Thyroid gland (tissue), 4 donors: ENCODE measurements at regions not wholly inside any gene's neighbourhood (a gene's known extent, or its start where the extent isn't known, plus 50 kb on each side); places are given as distances from the start of the nearest gene placed in this dataset.

Experiments
- DNase-seq, 2 donors: peaks; one replicate each; pipeline ENCODE4 v3.0.0-alpha.2; 2019
- H3K27ac ChIP-seq, 3 donors: fragments of 200-600 bp; sonication (generic); 1 replicate in 2 of 3; 2 replicates in 1 of 3; pipeline ENCODE4 v1.5.1; 2016 to 2019; ENCODE audit warnings: mild to moderate bottlenecking in 1 of 3, moderate library complexity in 1 of 3
- H3K27me3 ChIP-seq: fragments of 200-600 bp; sonication (generic); one replicate; pipeline ENCODE4 v1.5.1; 2019
- H3K36me3 ChIP-seq, 2 donors: fragments of 200-600 bp; sonication (generic); one replicate each; pipeline ENCODE4 v1.5.1; 2016 to 2019
- H3K4me1 ChIP-seq, 2 donors: fragments of 200-600 bp; sonication (generic); one replicate each; pipeline ENCODE4 v1.5.1; 2017 to 2019
- H3K4me3 ChIP-seq, 3 donors: fragments of 200-600 bp; sonication (generic); replicated peaks in 1 of 3; 1 replicate in 2 of 3; 2 replicates in 1 of 3; pipeline ENCODE4 v1.5.1; 2016; ENCODE audit warnings: mild to moderate bottlenecking in 1 of 3
- H3K9me3 ChIP-seq: fragments of 200-600 bp; sonication (generic); one replicate; pipeline ENCODE4 v1.5.1; 2017
- POLR2A ChIP-seq, 2 donors: fragments of 450-650 bp; IDR thresholded peaks; one replicate each; pipeline ENCODE4 v1.6.1; 2017; ENCODE audit warnings: antibody characterized with exemption in 2 of 2, mild to moderate bottlenecking in 2 of 2, moderate library complexity in 1 of 2
- WGBS, 2 donors: methylation state at CpG; one replicate each; pipeline ENCODE4 v1.1.5; 2017; 5-methylcytosine and 5-hydroxymethylcytosine counted together
- intact Hi-C: fragments of 100-400 bp; cut with DNase I; formaldehyde crosslinking; loops from one replicate; pipeline ENCODE4 v1.15.1; 2023
- TF ChIP-seq, protein P1 (sequence below), 6 experiments: fragments of 200-600 bp in 3 of 6; fragments of 450-650 bp in 3 of 6; sonication (generic) in 3 of 6; IDR thresholded peaks; one replicate each; pipeline ENCODE4 v1.5.1; 2016 to 2019; ENCODE audit warnings: antibody characterized with exemption in 6 of 6, mild to moderate bottlenecking in 2 of 6, inconsistent platforms in 1 of 6, moderate library complexity in 1 of 6

GRCh38 chr3:23111797-23112196, 91.3 kb upstream of the UBE2E2 start:
- Histone ChIP-seq H3K27ac (no peak overlapping the region), H3K9me3 (no peaks in the 10 kb centered on the region), H3K36me3 (no peaks in the 10 kb centered on the region), H3K4me3 (no peak overlapping the region), H3K27me3 (no peaks in the 10 kb centered on the region), H3K4me1 (no peaks in the 10 kb centered on the region)
- DNase-seq, result no peak
- intact Hi-C loops, result no loop called here
- TF ChIP-seq POLR2A (IDR thresholded peaks at IDR 0.05), result no peak
- TF ChIP-seq, protein P1, sequence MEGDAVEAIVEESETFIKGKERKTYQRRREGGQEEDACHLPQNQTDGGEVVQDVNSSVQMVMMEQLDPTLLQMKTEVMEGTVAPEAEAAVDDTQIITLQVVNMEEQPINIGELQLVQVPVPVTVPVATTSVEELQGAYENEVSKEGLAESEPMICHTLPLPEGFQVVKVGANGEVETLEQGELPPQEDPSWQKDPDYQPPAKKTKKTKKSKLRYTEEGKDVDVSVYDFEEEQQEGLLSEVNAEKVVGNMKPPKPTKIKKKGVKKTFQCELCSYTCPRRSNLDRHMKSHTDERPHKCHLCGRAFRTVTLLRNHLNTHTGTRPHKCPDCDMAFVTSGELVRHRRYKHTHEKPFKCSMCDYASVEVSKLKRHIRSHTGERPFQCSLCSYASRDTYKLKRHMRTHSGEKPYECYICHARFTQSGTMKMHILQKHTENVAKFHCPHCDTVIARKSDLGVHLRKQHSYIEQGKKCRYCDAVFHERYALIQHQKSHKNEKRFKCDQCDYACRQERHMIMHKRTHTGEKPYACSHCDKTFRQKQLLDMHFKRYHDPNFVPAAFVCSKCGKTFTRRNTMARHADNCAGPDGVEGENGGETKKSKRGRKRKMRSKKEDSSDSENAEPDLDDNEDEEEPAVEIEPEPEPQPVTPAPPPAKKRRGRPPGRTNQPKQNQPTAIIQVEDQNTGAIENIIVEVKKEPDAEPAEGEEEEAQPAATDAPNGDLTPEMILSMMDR (IDR thresholded peaks at IDR 0.05), result no peak
- 95 to 98% methylated on average over 3 of the region's 3 CpGs for WGBS, 2 donors

GRCh38 chr3:23112491-23112890, 90.6 kb upstream of the UBE2E2 start:
- no peak overlapping the region for H3K4me3 ChIP-seq
- no peaks in the 10 kb centered on the region for H3K36me3 ChIP-seq
- no peak overlapping the region for H3K27ac ChIP-seq
- no peaks in the 10 kb centered on the region for H3K27me3 ChIP-seq
- WGBS, 2 donors, result 78% methylated on average over 1 of the region's 1 CpG
- no peak for TF ChIP-seq POLR2A (IDR thresholded peaks at IDR 0.05)
- TF ChIP-seq, protein P1 (IDR thresholded peaks at IDR 0.05), result no peak
- intact Hi-C loops, result no loop called here
- H3K4me1 ChIP-seq, result no peaks in the 10 kb centered on the region
- no peaks in the 10 kb centered on the region for H3K9me3 ChIP-seq
- no peak for DNase-seq

DNA sequence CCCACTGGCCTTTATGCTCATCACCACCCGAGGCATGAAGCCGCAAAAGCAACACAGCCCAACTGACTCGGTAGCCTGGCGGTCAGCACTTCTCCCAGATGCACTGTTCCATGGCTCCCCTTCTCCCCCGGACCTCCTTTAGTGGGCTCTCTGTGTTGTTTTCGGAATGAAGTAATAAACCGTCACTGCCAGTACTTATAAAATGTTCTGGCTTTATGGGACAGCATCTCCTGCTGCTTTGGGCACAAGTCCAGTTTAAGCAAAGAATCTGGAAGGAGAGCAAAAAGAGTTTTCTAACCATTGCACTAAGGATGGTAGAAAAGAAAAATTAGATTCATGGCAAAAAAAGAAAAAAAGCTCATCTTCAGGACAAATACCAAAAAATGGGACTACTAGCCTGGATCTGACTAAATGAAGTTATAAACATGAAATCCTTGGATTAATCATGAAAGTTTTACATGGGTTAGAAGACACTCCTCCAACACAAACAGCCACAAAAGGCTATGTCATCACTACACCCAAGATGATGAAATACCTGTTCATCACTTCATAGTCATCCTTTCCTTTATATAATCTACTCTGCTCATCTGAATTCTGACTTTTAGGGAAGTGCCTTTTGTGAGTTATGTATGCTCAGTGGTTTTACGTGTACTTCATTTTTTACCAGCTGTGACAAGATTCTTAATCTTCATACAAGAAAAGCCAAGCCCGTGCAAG, 89.5 kb upstream of the UBE2E2 start:
- no peak overlapping the region for H3K27ac ChIP-seq
- H3K9me3 ChIP-seq, result no peaks in the 10 kb centered on the region
- WGBS, 2 donors, result 53 to 62% methylated on average over 9 of the region's 9 CpGs
- TF ChIP-seq, protein P1 (IDR thresholded peaks at IDR 0.05), result no peak
- TF ChIP-seq POLR2A (IDR thresholded peaks at IDR 0.05), result no peak
- intact Hi-C loops, result no loop called here
- H3K4me3 ChIP-seq, result no peak overlapping the region
- no peaks in the 10 kb centered on the region for H3K36me3 ChIP-seq
- no peaks in the 10 kb centered on the region for H3K4me1 ChIP-seq
- no peaks in the 10 kb centered on the region for H3K27me3 ChIP-seq
- no peak for DNase-seq

GRCh38 chr3:23114432-23114831, 88.7 kb upstream of the UBE2E2 start:
- Histone ChIP-seq H3K4me3 (no peak overlapping the region), H3K4me1 (no peaks in the 10 kb centered on the region), H3K27ac (no peak overlapping the region), H3K36me3 (no peaks in the 10 kb centered on the region), H3K9me3 (no peaks in the 10 kb centered on the region), H3K27me3 (no peaks in the 10 kb centered on the region)
- TF ChIP-seq, protein P1 (IDR thresholded peaks at IDR 0.05), result no peak
- no peak for TF ChIP-seq POLR2A (IDR thresholded peaks at IDR 0.05)
- intact Hi-C loops, result no loop called here
- no peak for DNase-seq
- 95 to 97% methylated on average over 2 of the region's 2 CpGs for WGBS, 2 donors

GRCh38 chr3:23115171-23115877, 87.8 kb upstream of the UBE2E2 start:
- no peaks in the 10 kb centered on the region for H3K36me3 ChIP-seq
- DNase-seq, result no peak
- H3K4me1 ChIP-seq, result no peaks in the 10 kb centered on the region
- no peaks in the 10 kb centered on the region for H3K27me3 ChIP-seq
- intact Hi-C loops, result no loop called here
- TF ChIP-seq, protein P1 (IDR thresholded peaks at IDR 0.05), result no peak
- TF ChIP-seq POLR2A (IDR thresholded peaks at IDR 0.05), result no peak
- WGBS, 2 donors, result 84 to 89% methylated on average over 3 of the region's 3 CpGs
- no peak overlapping the region for H3K27ac ChIP-seq
- H3K4me3 ChIP-seq, result no peak overlapping the region
- no peaks in the 10 kb centered on the region for H3K9me3 ChIP-seq
